GM06990 (cell line): ENCODE measurements at regions not wholly inside any gene's neighbourhood (a gene's known extent, or its start where the extent isn't known, plus 50 kb on each side); places are given as distances from the start of the nearest gene placed in this dataset.

Experiments used
- DNase-seq: peaks from one replicate; pipeline ENCODE4 v3.0.0-alpha.2; 2011; ENCODE audit not compliant: insufficient read length; ENCODE audit errors: extremely low read depth
- H3K27me3 ChIP-seq: replicated peaks from 2 replicates; pipeline ENCODE4 v1.6.0; 2011; ENCODE audit warnings: low read length; ENCODE audit not compliant: control insufficient read depth, insufficient read depth
- H3K36me3 ChIP-seq: 2 replicates; pipeline ENCODE4 v1.5.1; 2011; ENCODE audit warnings: low read length; ENCODE audit not compliant: control insufficient read depth, insufficient read depth
- H3K4me3 ChIP-seq: replicated peaks from 2 replicates; pipeline ENCODE4 v1.5.1; 2011; ENCODE audit warnings: low read depth, mild to moderate bottlenecking, control low read depth, low read length
- TF ChIP-seq, protein P1 (sequence below): IDR thresholded peaks from 2 replicates; pipeline ENCODE4 v1.5.1; 2011; ENCODE audit warnings: low read length, control low read depth, mild to moderate bottlenecking, inconsistent platforms; ENCODE audit not compliant: insufficient read depth, poor library complexity, severe bottlenecking

DNA sequence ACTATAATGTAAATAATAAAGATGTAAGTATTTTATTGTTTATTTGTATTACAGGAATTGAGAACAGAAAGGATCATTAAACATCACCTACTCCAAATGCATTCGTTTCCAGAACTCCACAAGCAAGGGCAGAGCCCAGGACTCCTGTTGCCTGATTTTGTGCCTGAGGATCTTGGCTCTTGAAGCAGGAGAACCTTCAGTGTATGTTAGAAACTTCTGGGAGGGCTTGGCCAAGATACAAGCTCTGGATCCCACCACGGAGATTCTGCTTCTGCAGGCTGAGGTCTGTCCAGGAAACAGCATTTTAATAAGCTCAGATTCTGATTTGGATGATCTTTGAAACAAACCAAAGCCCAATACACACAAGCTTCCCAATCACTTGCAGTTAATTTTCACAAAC lies 142.4 kb upstream of the SOX11 start:
- Histone ChIP-seq H3K27me3 (no peaks in the 10 kb centered on the region), H3K4me3 (no peak overlapping the region), H3K36me3 (no peaks in the 10 kb centered on the region)
- DNase-seq = no peak
- TF ChIP-seq, protein P1, sequence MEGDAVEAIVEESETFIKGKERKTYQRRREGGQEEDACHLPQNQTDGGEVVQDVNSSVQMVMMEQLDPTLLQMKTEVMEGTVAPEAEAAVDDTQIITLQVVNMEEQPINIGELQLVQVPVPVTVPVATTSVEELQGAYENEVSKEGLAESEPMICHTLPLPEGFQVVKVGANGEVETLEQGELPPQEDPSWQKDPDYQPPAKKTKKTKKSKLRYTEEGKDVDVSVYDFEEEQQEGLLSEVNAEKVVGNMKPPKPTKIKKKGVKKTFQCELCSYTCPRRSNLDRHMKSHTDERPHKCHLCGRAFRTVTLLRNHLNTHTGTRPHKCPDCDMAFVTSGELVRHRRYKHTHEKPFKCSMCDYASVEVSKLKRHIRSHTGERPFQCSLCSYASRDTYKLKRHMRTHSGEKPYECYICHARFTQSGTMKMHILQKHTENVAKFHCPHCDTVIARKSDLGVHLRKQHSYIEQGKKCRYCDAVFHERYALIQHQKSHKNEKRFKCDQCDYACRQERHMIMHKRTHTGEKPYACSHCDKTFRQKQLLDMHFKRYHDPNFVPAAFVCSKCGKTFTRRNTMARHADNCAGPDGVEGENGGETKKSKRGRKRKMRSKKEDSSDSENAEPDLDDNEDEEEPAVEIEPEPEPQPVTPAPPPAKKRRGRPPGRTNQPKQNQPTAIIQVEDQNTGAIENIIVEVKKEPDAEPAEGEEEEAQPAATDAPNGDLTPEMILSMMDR = no peak

DNA sequence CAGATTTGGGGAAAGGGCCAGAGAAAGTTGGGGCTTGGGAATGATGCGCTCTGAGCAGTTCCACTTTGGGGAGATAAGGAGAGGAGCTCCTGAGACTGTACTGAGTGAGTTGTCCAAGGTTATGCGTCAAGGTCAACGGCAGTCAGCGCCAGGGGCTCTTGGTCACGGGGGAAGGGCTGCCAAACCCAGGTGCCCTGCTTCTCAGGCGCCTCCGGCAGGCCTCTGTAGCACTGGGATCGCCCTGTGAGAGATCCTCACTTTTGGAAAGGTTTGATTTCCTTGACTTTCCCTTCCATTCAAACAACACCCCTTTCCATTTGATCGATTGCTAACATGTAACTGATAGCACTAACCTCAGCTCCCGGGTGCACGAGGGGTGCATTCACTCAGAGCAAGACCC lies 136.5 kb upstream of the SOX11 start:
- Histone ChIP-seq H3K27me3 (no peaks in the 10 kb centered on the region), H3K36me3 (no peaks in the 10 kb centered on the region), H3K4me3 (no peak overlapping the region)
- TF ChIP-seq, protein P1 = no peak
- DNase-seq = no peak

DNA sequence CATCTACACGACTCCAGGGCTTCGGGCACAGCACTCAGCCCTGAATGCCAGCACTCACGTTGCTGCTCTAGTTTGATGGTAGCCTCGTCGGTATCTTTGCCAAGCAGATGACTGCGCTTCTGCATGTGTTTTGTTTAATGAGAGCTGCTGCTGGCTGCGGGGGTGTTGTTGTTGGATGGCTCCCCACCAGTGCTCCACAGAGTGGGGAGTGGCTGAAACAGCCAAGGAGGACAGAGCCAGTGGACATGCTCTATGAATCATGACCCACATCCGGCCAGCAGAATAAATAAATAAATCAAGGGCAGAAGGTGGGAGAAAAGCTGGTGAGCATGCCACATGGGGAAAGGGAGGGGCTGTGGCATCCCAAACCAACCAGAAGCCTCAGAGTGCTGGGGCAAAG lies 131.2 kb upstream of the SOX11 start:
- no peak for DNase-seq
- TF ChIP-seq, protein P1 = no peak
- H3K4me3 ChIP-seq = no peak overlapping the region
- H3K36me3 ChIP-seq = no peaks in the 10 kb centered on the region
- H3K27me3 ChIP-seq = no peaks in the 10 kb centered on the region

DNA sequence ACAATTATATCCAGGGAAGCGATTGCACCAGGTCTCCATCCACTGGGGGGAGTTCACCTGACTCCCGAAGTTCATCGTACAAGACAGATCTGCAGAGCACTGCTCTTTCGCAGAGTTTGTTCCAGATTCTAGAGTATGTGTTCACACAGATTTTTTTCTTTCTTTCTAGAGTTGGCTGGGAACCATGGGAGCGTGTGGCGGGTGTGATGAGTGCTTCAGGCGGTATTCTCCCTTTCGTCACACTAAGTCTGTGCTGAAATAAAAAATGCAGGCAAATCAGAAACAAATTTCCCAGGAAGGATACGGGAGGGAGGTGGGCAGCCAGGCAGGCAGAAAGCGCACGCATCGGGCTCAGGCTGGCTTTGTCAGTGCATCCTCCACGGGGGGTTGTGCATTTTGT lies 129.8 kb upstream of the SOX11 start:
- H3K4me3 ChIP-seq = no peak overlapping the region
- TF ChIP-seq, protein P1 = no peak
- DNase-seq = no peak
- H3K36me3 ChIP-seq = no peaks in the 10 kb centered on the region
- H3K27me3 ChIP-seq = no peaks in the 10 kb centered on the region

DNA sequence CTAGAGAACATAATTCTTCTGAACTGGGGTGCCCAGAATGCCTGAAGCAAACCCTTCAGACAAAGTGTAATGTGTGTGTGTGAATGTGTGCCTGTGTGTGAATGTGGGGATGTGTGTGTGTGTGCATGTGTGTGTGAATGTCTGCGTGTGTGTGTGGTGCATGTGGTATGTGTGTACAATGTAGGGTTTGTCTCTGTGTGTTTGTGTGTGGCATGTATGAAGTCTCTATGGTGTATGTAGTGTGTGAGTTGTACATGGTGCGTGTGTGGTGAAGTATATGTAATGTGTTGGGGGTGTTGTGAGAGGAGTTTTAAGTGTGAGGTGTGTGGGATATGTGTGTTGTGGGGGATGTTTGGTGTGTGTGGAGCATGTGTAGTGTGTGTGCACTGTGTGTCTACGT lies 129.3 kb upstream of the SOX11 start:
- TF ChIP-seq, protein P1 = no peak
- Histone ChIP-seq H3K27me3 (no peaks in the 10 kb centered on the region), H3K4me3 (no peak overlapping the region), H3K36me3 (no peaks in the 10 kb centered on the region)
- DNase-seq = no peak

DNA sequence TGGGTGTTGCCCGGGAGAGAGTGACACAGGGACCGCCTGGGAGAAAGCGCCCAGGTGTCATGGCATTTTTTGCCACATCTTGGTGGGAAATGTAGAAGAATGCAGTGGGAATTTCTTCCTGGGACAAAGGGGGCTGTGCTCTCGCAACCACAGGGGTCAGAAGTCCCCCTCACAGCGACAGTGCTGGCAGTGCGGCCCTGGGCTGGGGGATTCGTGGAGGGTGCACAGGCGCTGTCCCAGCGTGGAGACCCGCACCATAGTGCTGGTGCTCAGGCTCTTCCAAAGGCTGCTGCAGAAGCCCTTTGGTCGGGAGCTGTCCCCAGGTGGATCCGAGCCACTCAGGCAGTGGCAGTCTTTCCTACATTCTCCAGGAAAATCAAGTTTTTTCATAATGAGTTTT lies 128.8 kb upstream of the SOX11 start:
- TF ChIP-seq, protein P1 = no peak
- no peak for DNase-seq
- H3K4me3 ChIP-seq = no peak overlapping the region
- H3K36me3 ChIP-seq = no peaks in the 10 kb centered on the region
- H3K27me3 ChIP-seq = no peaks in the 10 kb centered on the region
